ENCODE measurements at regions not wholly inside any gene's neighbourhood (a gene's known extent, or its start where the extent isn't known, plus 50 kb on each side); places are given as distances from the start of the nearest gene placed in this dataset.
"Not testable (repeated sequence)": the region's sequence is repeated elsewhere in the genome, so short reads cannot be mapped to it uniquely, and the experiment has no call there.

- DNase-seq: no peak
Observed at GRCh38 chr6:97456070-97456469, 173.1 kb upstream of the MMS22L start.

- no peak for DNase-seq
Observed at GRCh38 chr6:97459535-97459934, 176.5 kb upstream of the MMS22L start.

- DNase-seq: no peak
Observed at GRCh38 chr6:97459986-97460385, 177.0 kb upstream of the MMS22L start.

- no peak for DNase-seq
Observed at GRCh38 chr6:97460394-97461080, 177.5 kb upstream of the MMS22L start.

- DNase-seq: no peak
Observed at GRCh38 chr6:97461218-97461617, 178.2 kb upstream of the MMS22L start.

- no peak for DNase-seq
Observed at GRCh38 chr6:97462031-97462430, 179.0 kb upstream of the MMS22L start.

GRCh38 chr6:97462938-97463598 is 180.1 kb upstream of the MMS22L start:
- no peak for DNase-seq

- DNase-seq: no peak
Observed at GRCh38 chr6:97465877-97466561, 183.0 kb upstream of the MMS22L start.

- DNase-seq: no peak
Observed at GRCh38 chr6:97468981-97469380, 186.0 kb upstream of the MMS22L start.

- DNase-seq: no peak
Observed at GRCh38 chr6:97469451-97469850, 186.4 kb upstream of the MMS22L start.

GRCh38 chr6:97470322-97470721 is 187.3 kb upstream of the MMS22L start:
- no peak for DNase-seq

GRCh38 chr6:97473979-97474378 is 191.0 kb upstream of the MMS22L start:
- DNase-seq: no peak

- DNase-seq: peak; percentile 19
Observed at GRCh38 chr6:97497713-97498331, 214.8 kb upstream of the MMS22L start.

- no peak for DNase-seq
Observed at GRCh38 chr6:97501853-97502252, 218.8 kb upstream of the MMS22L start.

GRCh38 chr6:97508646-97509045 is 225.6 kb upstream of the MMS22L start:
- no peak for DNase-seq

- not testable (repeated sequence) for DNase-seq
Observed at GRCh38 chr6:97513260-97513659, 230.2 kb upstream of the MMS22L start.

GRCh38 chr6:97524811-97525210 is 241.8 kb upstream of the MMS22L start:
- no peak for DNase-seq

GRCh38 chr6:97535800-97536199 is 252.8 kb upstream of the MMS22L start:
- DNase-seq: no peak

GRCh38 chr6:97548354-97548753 is 265.3 kb upstream of the MMS22L start:
- no peak for DNase-seq

GRCh38 chr6:97557355-97557754 is 274.3 kb upstream of the MMS22L start:
- DNase-seq: no peak

- no peak for DNase-seq
Observed at GRCh38 chr6:97563529-97563928, 280.5 kb upstream of the MMS22L start.

- no peak for DNase-seq
Observed at GRCh38 chr6:97572943-97573342, 289.9 kb upstream of the MMS22L start.

GRCh38 chr6:97586344-97586743 is 303.3 kb upstream of the MMS22L start:
- DNase-seq: no peak

GRCh38 chr6:97591955-97592354 is 308.9 kb upstream of the MMS22L start:
- no peak for DNase-seq
